Liver (tissue), 8 donors: ENCODE measurements at regions not wholly inside any gene's neighbourhood (a gene's known extent, or its start where the extent isn't known, plus 50 kb on each side); places are given as distances from the start of the nearest gene placed in this dataset.

ENCODE experiments used
- DNase-seq: peaks from one replicate; pipeline ENCODE4 v3.0.0-alpha.2; 2017; ENCODE audit warnings: low spot score
- H3K27ac ChIP-seq, 2 donors: one replicate each; pipeline ENCODE4 v1.7.0; 2013; ENCODE audit warnings: inconsistent platforms in 2 of 2, low read length in 2 of 2, control low read depth in 1 of 2, low read depth in 1 of 2, mild to moderate bottlenecking in 1 of 2
- H3K27me3 ChIP-seq, 4 donors: one replicate each; pipeline versions ENCODE4 v1.6.1 to v1.7.0; 2013; ENCODE audit warnings: low read length in 3 of 4, inconsistent platforms in 1 of 4, mild to moderate bottlenecking in 1 of 4, moderate library complexity in 1 of 4; ENCODE audit not compliant: control insufficient read depth in 4 of 4, insufficient read depth in 4 of 4
- H3K36me3 ChIP-seq, 4 donors: one replicate each; pipeline versions ENCODE4 v1.6.1 to v1.7.0; 2013; ENCODE audit warnings: low read length in 3 of 4, mild to moderate bottlenecking in 3 of 4, low read depth in 1 of 4, moderate library complexity in 1 of 4; ENCODE audit not compliant: control insufficient read depth in 4 of 4, insufficient read depth in 3 of 4
- H3K4me1 ChIP-seq, 4 donors: one replicate each; pipeline versions ENCODE4 v1.6.1 to v1.7.0; 2013; ENCODE audit warnings: low read length in 3 of 4, mild to moderate bottlenecking in 3 of 4, moderate library complexity in 1 of 4; ENCODE audit not compliant: control insufficient read depth in 4 of 4, insufficient read depth in 4 of 4
- H3K4me3 ChIP-seq, 3 donors: one replicate each; pipeline versions ENCODE4 v1.6.1 to v1.7.0; 2013; ENCODE audit warnings: low read length in 3 of 3, control low read depth in 1 of 3, low read depth in 1 of 3, mild to moderate bottlenecking in 1 of 3
- H3K9ac ChIP-seq, 2 donors: one replicate each; pipeline ENCODE4 v1.7.0; 2013; ENCODE audit warnings: low read length in 2 of 2, mild to moderate bottlenecking in 2 of 2, moderate library complexity in 2 of 2, control low read depth in 1 of 2, low read depth in 1 of 2
- H3K9me3 ChIP-seq, 4 donors: one replicate each; pipeline versions ENCODE4 v1.6.1 to v1.7.0; 2013; ENCODE audit warnings: low read length in 3 of 4; ENCODE audit not compliant: control insufficient read depth in 4 of 4
- CTCF ChIP-seq: fragments of 150-350 bp; IDR thresholded peaks from 2 replicates; pipeline ENCODE4 v1.5.1; 2017; ENCODE audit warnings: improper control_type of control experiment, low read depth, low read length; ENCODE audit not compliant: missing input control
- EGR1 ChIP-seq, 2 donors: IDR thresholded peaks; 2 replicates each; pipeline ENCODE4 v1.6.1; 2016 to 2018; ENCODE audit warnings: antibody characterized with exemption in 2 of 2, low read depth in 2 of 2
- FOXA1 ChIP-seq: IDR thresholded peaks from 2 replicates; pipeline ENCODE4 v1.6.1; 2016; ENCODE audit warnings: antibody characterized with exemption
- FOXA2 ChIP-seq: IDR thresholded peaks from 2 replicates; pipeline ENCODE4 v1.6.1; 2016; ENCODE audit warnings: antibody characterized with exemption
- HNF4A ChIP-seq, 2 donors: conservative IDR thresholded peaks; 2 replicates each; pipeline ENCODE4 v1.6.1; 2016; ENCODE audit warnings: antibody characterized with exemption in 2 of 2, mild to moderate bottlenecking in 2 of 2
- JUND ChIP-seq, 2 donors: IDR thresholded peaks; 2 replicates each; pipeline ENCODE4 v1.6.1; 2016; ENCODE audit warnings: antibody characterized with exemption in 2 of 2
- NR2F2 ChIP-seq: IDR thresholded peaks from 2 replicates; pipeline ENCODE4 v1.6.1; 2016; ENCODE audit warnings: antibody characterized with exemption
- RAD21 ChIP-seq, 2 donors: IDR thresholded peaks; 2 replicates each; pipeline ENCODE4 v1.6.1; 2016; ENCODE audit warnings: antibody characterized with exemption in 2 of 2, mild to moderate bottlenecking in 2 of 2
- REST ChIP-seq: IDR thresholded peaks from 2 replicates; pipeline ENCODE4 v1.6.1; 2016; ENCODE audit warnings: antibody characterized with exemption, mild to moderate bottlenecking
- SP1 ChIP-seq: IDR thresholded peaks from 2 replicates; pipeline ENCODE4 v1.6.1; 2018; ENCODE audit warnings: antibody characterized with exemption, mild to moderate bottlenecking
- TAF1 ChIP-seq: conservative IDR thresholded peaks from 2 replicates; pipeline ENCODE4 v1.6.1; 2016; ENCODE audit warnings: antibody characterized with exemption, mild to moderate bottlenecking
- YY1 ChIP-seq: IDR thresholded peaks from 2 replicates; pipeline ENCODE4 v1.6.1; 2016; ENCODE audit warnings: antibody characterized with exemption, mild to moderate bottlenecking
- WGBS: extraction: QIAGEN DNeasy Blood & Tissue Kit; methylation state at CpG from one replicate; pipeline ENCODE4 v1.1.7; 2013; 5-methylcytosine and 5-hydroxymethylcytosine counted together
- TF ChIP-seq, protein P1 (sequence below): IDR thresholded peaks from 2 replicates; pipeline ENCODE4 v1.6.1; 2016; ENCODE audit warnings: antibody characterized with exemption
- TF ChIP-seq, protein P2 (sequence below): IDR thresholded peaks from 2 replicates; pipeline ENCODE4 v1.6.1; 2016; ENCODE audit warnings: antibody characterized with exemption
- TF ChIP-seq, protein P3 (sequence below): IDR thresholded peaks from 2 replicates; pipeline ENCODE4 v1.6.1; 2016; ENCODE audit warnings: antibody characterized with exemption
- donor health status: healthy.
- donor health status: healthy.
- donor health status: healthy.
- donor health status: healthy.
- donor health status: healthy.

DNA sequence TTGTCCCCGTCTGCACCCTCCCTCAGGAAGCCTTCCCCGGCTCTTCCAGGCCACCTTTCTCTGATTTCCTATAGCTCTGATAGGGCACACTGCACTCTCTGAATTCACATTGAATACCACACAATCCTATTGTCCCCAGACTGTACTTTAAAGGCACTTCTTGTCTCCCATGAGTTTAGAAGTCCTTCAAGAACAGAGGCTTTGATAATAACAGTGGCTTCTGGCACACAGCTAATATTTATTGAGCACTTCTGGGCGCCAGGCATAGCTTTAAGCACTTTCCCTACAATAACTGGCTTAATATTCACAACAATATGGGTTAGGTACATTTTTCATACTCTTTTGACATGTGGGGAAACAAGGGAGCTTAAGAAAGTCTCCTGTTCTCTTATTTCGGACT, 169.7 kb upstream of the IRX6 start:
- DNase-seq: no peak
- no peaks in the 10 kb centered on the region for H3K4me1 ChIP-seq

GRCh38 chr16:55154956-55155355, 169.0 kb upstream of the IRX6 start:
- H3K4me1 ChIP-seq: no peaks in the 10 kb centered on the region
- no peak overlapping the region for H3K9ac ChIP-seq
- DNase-seq: no peak
- H3K36me3 ChIP-seq: no peaks in the 10 kb centered on the region
- no peak overlapping the region for H3K4me3 ChIP-seq
- H3K27ac ChIP-seq: no peak overlapping the region
- TF ChIP-seq, protein P1, sequence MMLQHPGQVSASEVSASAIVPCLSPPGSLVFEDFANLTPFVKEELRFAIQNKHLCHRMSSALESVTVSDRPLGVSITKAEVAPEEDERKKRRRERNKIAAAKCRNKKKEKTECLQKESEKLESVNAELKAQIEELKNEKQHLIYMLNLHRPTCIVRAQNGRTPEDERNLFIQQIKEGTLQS: no peak
- TF ChIP-seq, protein P2, sequence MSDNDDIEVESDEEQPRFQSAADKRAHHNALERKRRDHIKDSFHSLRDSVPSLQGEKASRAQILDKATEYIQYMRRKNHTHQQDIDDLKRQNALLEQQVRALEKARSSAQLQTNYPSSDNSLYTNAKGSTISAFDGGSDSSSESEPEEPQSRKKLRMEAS: no peak
- TF ChIP-seq RAD21 (IDR thresholded peaks at IDR 0.05) (no peak), JUND (IDR thresholded peaks at IDR 0.05) (no peak), FOXA2 (no peak), NR2F2 (no peak), CTCF (no peak), TAF1 (no peak), FOXA1 (no peak), EGR1 (IDR thresholded peaks at IDR 0.05; ENCODE audit: low read depth in 2 of 2) (no peak)
- TF ChIP-seq, protein P3, sequence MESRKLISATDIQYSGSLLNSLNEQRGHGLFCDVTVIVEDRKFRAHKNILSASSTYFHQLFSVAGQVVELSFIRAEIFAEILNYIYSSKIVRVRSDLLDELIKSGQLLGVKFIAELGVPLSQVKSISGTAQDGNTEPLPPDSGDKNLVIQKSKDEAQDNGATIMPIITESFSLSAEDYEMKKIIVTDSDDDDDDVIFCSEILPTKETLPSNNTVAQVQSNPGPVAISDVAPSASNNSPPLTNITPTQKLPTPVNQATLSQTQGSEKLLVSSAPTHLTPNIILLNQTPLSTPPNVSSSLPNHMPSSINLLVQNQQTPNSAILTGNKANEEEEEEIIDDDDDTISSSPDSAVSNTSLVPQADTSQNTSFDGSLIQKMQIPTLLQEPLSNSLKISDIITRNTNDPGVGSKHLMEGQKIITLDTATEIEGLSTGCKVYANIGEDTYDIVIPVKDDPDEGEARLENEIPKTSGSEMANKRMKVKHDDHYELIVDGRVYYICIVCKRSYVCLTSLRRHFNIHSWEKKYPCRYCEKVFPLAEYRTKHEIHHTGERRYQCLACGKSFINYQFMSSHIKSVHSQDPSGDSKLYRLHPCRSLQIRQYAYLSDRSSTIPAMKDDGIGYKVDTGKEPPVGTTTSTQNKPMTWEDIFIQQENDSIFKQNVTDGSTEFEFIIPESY: no peak
- peaks cover 0 to 3% (median 0%) of the 10 kb centered on the region in 4 donors for H3K9me3 ChIP-seq
- peaks cover 0 to 6% (median 0%) of the 10 kb centered on the region in 4 donors for H3K27me3 ChIP-seq

More for the DNA sequence above, 169.7 kb upstream of the IRX6 start:
- Histone ChIP-seq H3K36me3 (no peaks in the 10 kb centered on the region), H3K4me3 (no peak overlapping the region), H3K9me3 (peaks cover 0 to 2% (median 0%) of the 10 kb centered on the region in 4 donors), H3K27me3 (peaks cover 0 to 6% (median 0%) of the 10 kb centered on the region in 4 donors), H3K9ac (no peak overlapping the region), H3K27ac (no peak overlapping the region)
- 68% methylated on average over 4 of the region's 4 CpGs for WGBS
- TF ChIP-seq YY1 (no peak), FOXA1 (no peak), NR2F2 (no peak), SP1 (no peak), EGR1 (IDR thresholded peaks at IDR 0.05; ENCODE audit: low read depth in 2 of 2) (no peak), RAD21 (IDR thresholded peaks at IDR 0.05) (no peak), REST (no peak), HNF4A (conservative IDR thresholded peaks at IDR 0.05) (no peak), FOXA2 (no peak)
